HG03039 (cell line): ENCODE measurements at regions not wholly inside any gene's neighbourhood (a gene's known extent, or its start where the extent isn't known, plus 50 kb on each side); places are given as distances from the start of the nearest gene placed in this dataset.
A peak's percentile ranks its signal among the peaks of the same experiment; 100 is the strongest.
"Not testable (repeated sequence)": the region's sequence is repeated elsewhere in the genome, so short reads cannot be mapped to it uniquely, and the experiment has no call there.

Experiments
- ATAC-seq: cut with Tn5 transposase; IDR thresholded peaks from one replicate; pipeline ENCODE4 v1.9.1; 2021; ENCODE audit warnings: mild to moderate bottlenecking, moderate library complexity; ENCODE audit not compliant: unreplicated experiment

GRCh38 chrX:13478740-13479451 is 90.5 kb upstream of the EGFL6 start:
- no peak for ATAC-seq

GRCh38 chrX:13476384-13476783 is 93.0 kb upstream of the EGFL6 start:
- ATAC-seq = no peak

GRCh38 chrX:13474164-13474516 is 95.3 kb upstream of the EGFL6 start:
- peak; percentile 18 for ATAC-seq

- ATAC-seq = peak; percentile 82
These were observed 95.8 kb upstream of the EGFL6 start for GRCh38 chrX:13473442-13474163.

- ATAC-seq = no peak
These were observed 96.4 kb upstream of the EGFL6 start for GRCh38 chrX:13472975-13473374.

- ATAC-seq = no peak
These were observed 98.1 kb upstream of the EGFL6 start for GRCh38 chrX:13471269-13471668.

GRCh38 chrX:13470685-13470977 is 98.8 kb upstream of the EGFL6 start:
- ATAC-seq = no peak

GRCh38 chrX:13469963-13470684 is 99.3 kb upstream of the EGFL6 start:
- no peak for ATAC-seq

GRCh38 chrX:13468096-13468495 is 101.3 kb upstream of the EGFL6 start:
- no peak for ATAC-seq

- ATAC-seq = no peak
These were observed 102.2 kb upstream of the EGFL6 start for GRCh38 chrX:13467243-13467642.

- no peak for ATAC-seq
These were observed 104.7 kb upstream of the EGFL6 start for GRCh38 chrX:13464599-13465275.

GRCh38 chrX:13463608-13464007 is 105.8 kb upstream of the EGFL6 start:
- ATAC-seq = no peak

- ATAC-seq = no peak
These were observed 117.1 kb upstream of the EGFL6 start for GRCh38 chrX:13452283-13452682.

GRCh38 chrX:13449441-13449840 is 120.0 kb upstream of the EGFL6 start:
- no peak for ATAC-seq

- ATAC-seq = no peak
These were observed 120.5 kb upstream of the EGFL6 start for GRCh38 chrX:13448941-13449340.

GRCh38 chrX:13441608-13442007 is 121.8 kb upstream of the ATXN3L start:
- ATAC-seq = not testable (repeated sequence)

- no peak for ATAC-seq
These were observed 120.3 kb upstream of the ATXN3L start for GRCh38 chrX:13440176-13440575.

GRCh38 chrX:13433298-13433605 is 113.4 kb upstream of the ATXN3L start:
- ATAC-seq = no peak

GRCh38 chrX:13432414-13433297 is 112.8 kb upstream of the ATXN3L start:
- ATAC-seq = no peak

GRCh38 chrX:13430136-13430827 is 110.4 kb upstream of the ATXN3L start:
- no peak for ATAC-seq
